ENCODE measurements at regions not wholly inside any gene's neighbourhood (a gene's known extent, or its start where the extent isn't known, plus 50 kb on each side); places are given as distances from the start of the nearest gene placed in this dataset.
"Not testable (repeated sequence)": the region's sequence is repeated elsewhere in the genome, so short reads cannot be mapped to it uniquely, and the experiment has no call there.

- not testable (repeated sequence) for DNase-seq
Measured at GRCh38 chr16:47897105-47897504, 258.7 kb downstream of the ABCC12 start.

GRCh38 chr16:47895146-47895545 is 260.6 kb downstream of the ABCC12 start:
- DNase-seq = no peak

GRCh38 chr16:47892999-47893398 is 262.8 kb downstream of the ABCC12 start:
- no peak for DNase-seq

GRCh38 chr16:47888734-47889133 is 267.1 kb downstream of the ABCC12 start:
- no peak for DNase-seq

- DNase-seq = no peak
Measured at GRCh38 chr16:47888142-47888541, 267.7 kb downstream of the ABCC12 start.

GRCh38 chr16:47887496-47887895 is 268.3 kb downstream of the ABCC12 start:
- DNase-seq = no peak

- peak; percentile 13 for DNase-seq
Measured at GRCh38 chr16:47886631-47887415, 269.0 kb downstream of the ABCC12 start.

- DNase-seq = no peak
Measured at GRCh38 chr16:47886139-47886538, 269.7 kb downstream of the ABCC12 start.

- no peak for DNase-seq
Measured at GRCh38 chr16:47885489-47885888, 270.3 kb downstream of the ABCC12 start.

GRCh38 chr16:47884116-47884725 is 271.6 kb downstream of the ABCC12 start:
- no peak for DNase-seq

GRCh38 chr16:47881574-47881973 is 274.2 kb downstream of the ABCC12 start:
- DNase-seq = no peak

- DNase-seq = no peak
Measured at GRCh38 chr16:47880653-47881052, 275.1 kb downstream of the ABCC12 start.

- no peak for DNase-seq
Measured at GRCh38 chr16:47877166-47877565, 278.6 kb downstream of the ABCC12 start.

GRCh38 chr16:47876511-47876910 is 279.3 kb downstream of the ABCC12 start:
- DNase-seq = no peak

- DNase-seq = no peak
Measured at GRCh38 chr16:47873434-47873833, 282.4 kb downstream of the ABCC12 start.

- no peak for DNase-seq
Measured at GRCh38 chr16:47872225-47872624, 283.6 kb downstream of the ABCC12 start.

GRCh38 chr16:47866423-47866822 is 289.4 kb downstream of the ABCC12 start:
- no peak for DNase-seq

GRCh38 chr16:47865337-47865855 is 290.4 kb downstream of the ABCC12 start:
- no peak for DNase-seq

GRCh38 chr16:47864262-47864661 is 291.5 kb downstream of the ABCC12 start:
- DNase-seq = not testable (repeated sequence)

- no peak for DNase-seq
Measured at GRCh38 chr16:47861999-47862398, 293.8 kb downstream of the ABCC12 start.

GRCh38 chr16:47858333-47858982 is 297.3 kb downstream of the ABCC12 start:
- DNase-seq = no peak

GRCh38 chr16:47855431-47855830 is 300.4 kb downstream of the ABCC12 start:
- DNase-seq = no peak

GRCh38 chr16:47854737-47855136 is 301.1 kb downstream of the ABCC12 start:
- no peak for DNase-seq

- no peak for DNase-seq
Measured at GRCh38 chr16:47852991-47853390, 302.8 kb downstream of the ABCC12 start.

Measured in NCI-H146 (cell line).